ENCODE measurements at regions not wholly inside any gene's neighbourhood (a gene's known extent, or its start where the extent isn't known, plus 50 kb on each side); places are given as distances from the start of the nearest gene placed in this dataset.

DNA sequence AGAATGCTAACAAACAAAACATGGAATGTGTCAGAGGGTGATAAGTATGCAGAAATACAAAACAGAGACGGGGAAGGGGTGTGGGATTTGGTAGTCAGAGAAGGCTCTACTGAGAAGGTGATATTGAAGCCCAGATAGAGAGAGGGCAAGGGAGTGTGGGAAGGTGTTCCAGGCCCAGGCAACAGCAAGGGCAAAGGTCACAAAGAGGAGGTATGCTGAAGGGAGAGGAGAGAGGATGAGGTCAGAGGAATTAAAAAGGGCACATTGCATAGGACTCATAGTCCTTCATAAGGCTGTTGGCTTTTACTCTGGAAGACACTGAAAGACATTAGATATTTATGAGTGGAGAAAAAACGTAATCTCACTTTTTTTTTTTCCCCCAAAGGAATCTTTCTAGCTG lies 82.6 kb upstream of the TNIP3 start:
- no peaks in the 10 kb centered on the region for H3K4me1 ChIP-seq (ENCODE audit: control insufficient read depth, insufficient read depth, low read length)
- WGBS, result 50% methylated on average over 2 of the region's 2 CpGs
- intact Hi-C loops (cut with DNase I), result no loop called here

DNA sequence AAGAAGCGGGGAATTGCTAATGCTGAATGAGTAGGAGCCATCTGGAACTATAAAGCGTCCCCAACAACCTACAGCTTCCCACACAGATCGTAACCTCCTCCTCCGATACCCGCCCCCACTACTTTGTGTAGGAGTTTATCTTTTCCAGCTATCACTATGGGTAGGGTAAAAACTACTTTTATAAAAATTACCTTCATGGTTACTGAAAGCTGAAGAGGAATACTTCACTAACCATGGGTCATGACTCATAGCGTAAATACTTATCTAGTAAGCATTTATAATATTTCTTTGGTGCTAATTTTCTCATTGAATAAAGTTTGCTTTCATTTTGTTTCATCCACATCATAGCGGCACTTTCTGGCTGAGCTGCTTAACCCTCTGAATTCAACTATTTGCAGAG lies 79.4 kb upstream of the TNIP3 start:
- intact Hi-C loops (cut with DNase I), result no loop called here
- H3K27me3 ChIP-seq (ENCODE audit: control insufficient read depth, insufficient read depth), result no peaks in the 10 kb centered on the region
- no peak overlapping the region for H3K4me3 ChIP-seq (ENCODE audit: low read length)
- H3K27ac ChIP-seq (ENCODE audit: low read length), result no peak overlapping the region
- H3K9me3 ChIP-seq (ENCODE audit: control insufficient read depth, low read length), result no peaks in the 10 kb centered on the region
- DNase-seq (no peak), ATAC-seq (no peak)
- 66% methylated on average over 7 of the region's 7 CpGs for WGBS
- no peaks in the 10 kb centered on the region for H3K4me1 ChIP-seq (ENCODE audit: control insufficient read depth, insufficient read depth, low read length)

More for the DNA sequence above, 82.6 kb upstream of the TNIP3 start:
- no peak for ATAC-seq
- DNase-seq, result no peak
- Histone ChIP-seq H3K27ac (ENCODE audit: low read length) (no peak overlapping the region), H3K27me3 (ENCODE audit: control insufficient read depth, insufficient read depth) (no peaks in the 10 kb centered on the region), H3K9me3 (ENCODE audit: control insufficient read depth, low read length) (no peaks in the 10 kb centered on the region), H3K4me3 (ENCODE audit: low read length) (no peak overlapping the region)

DNA sequence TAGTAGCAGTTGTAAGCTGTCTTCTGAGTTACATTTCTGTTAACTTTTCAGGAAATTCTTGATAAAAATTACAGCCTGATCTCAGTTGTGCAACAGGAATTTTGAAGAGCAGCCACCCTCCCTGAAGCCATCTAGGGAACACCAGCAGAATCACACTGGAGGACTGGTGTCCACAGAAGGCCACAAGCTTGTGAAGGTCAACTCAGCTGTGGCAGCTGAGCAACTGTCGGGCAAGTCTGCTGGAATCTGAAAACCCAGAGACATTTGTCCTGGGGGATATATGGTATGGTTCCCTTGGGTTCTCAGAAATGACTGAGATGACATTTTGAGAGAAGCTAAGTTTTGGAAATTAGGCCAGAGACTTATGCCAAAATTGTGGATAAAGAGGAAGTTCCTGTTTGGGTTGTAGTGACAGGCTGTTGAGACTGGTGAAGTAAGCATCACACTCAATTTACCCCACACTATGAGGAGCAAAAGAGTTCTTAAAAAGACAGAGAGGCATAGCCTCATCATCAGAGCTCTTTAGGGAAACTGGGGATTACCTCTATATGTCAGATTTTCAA lies 78.1 kb upstream of the TNIP3 start:
- no peak for ATAC-seq
- Histone ChIP-seq H3K27me3 (ENCODE audit: control insufficient read depth, insufficient read depth) (no peaks in the 10 kb centered on the region), H3K27ac (ENCODE audit: low read length) (no peak overlapping the region), H3K4me1 (ENCODE audit: control insufficient read depth, insufficient read depth, low read length) (no peaks in the 10 kb centered on the region), H3K4me3 (ENCODE audit: low read length) (no peak overlapping the region), H3K9me3 (ENCODE audit: control insufficient read depth, low read length) (no peaks in the 10 kb centered on the region)
- 75% methylated on average over 1 of the region's 1 CpG for WGBS
- intact Hi-C loops (cut with DNase I), result no loop called here
- no peak for DNase-seq

DNA sequence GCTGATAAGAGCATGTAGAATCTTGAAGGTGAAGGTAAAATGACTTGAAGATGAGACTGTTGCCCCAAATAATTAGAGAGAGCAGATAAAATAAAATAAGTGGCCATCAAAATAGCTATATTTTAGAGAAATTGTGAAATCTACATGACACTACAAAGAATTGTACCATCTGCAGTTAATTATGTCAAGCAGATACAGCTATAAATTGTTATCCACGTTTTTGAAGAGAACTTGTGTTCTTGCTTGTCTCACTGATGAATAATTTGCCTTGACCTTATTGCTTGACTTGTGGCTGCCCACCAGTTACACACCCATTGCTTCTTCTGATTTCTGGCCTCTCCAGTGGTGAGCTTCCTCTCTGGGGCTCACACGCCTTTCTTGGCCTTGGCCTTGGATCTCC lies 75.8 kb upstream of the TNIP3 start:
- intact Hi-C loops (cut with DNase I), result no loop called here
- Histone ChIP-seq H3K4me1 (ENCODE audit: control insufficient read depth, insufficient read depth, low read length) (no peaks in the 10 kb centered on the region), H3K27ac (ENCODE audit: low read length) (no peak overlapping the region), H3K4me3 (ENCODE audit: low read length) (no peak overlapping the region), H3K27me3 (ENCODE audit: control insufficient read depth, insufficient read depth) (no peaks in the 10 kb centered on the region), H3K9me3 (ENCODE audit: control insufficient read depth, low read length) (no peaks in the 10 kb centered on the region)
- no peak for DNase-seq
- 51% methylated on average over 2 of the region's 2 CpGs for WGBS
- no peak for ATAC-seq

DNA sequence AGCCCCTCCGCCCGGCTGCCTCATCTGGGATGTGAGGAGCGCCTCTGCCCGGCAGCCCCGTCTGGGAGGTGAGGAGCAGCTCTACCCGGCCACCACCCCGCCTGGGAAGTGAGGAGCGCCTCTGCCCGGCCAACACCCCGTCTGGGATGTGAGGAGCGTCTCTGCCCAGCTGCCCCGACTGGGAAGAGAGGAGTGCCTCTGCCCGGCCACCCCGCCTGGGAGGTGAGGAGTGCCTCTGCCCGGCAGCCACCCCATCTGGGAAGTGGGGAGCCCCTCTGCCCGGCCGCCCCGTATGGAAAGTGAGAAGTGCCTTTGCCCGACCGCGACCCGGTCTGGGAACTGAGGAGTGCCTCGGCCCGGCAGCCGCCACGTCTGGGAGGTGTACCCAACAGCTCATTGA lies 74.3 kb upstream of the TNIP3 start:
- ATAC-seq (no peak), DNase-seq (peak in 1 of 3 donors; percentile 67)
- Histone ChIP-seq H3K9me3 (ENCODE audit: control insufficient read depth, low read length) (no peaks in the 10 kb centered on the region), H3K27me3 (ENCODE audit: control insufficient read depth, insufficient read depth) (no peaks in the 10 kb centered on the region), H3K27ac (ENCODE audit: low read length) (no peak overlapping the region), H3K4me3 (ENCODE audit: low read length) (no peak overlapping the region), H3K4me1 (ENCODE audit: control insufficient read depth, insufficient read depth, low read length) (no peaks in the 10 kb centered on the region)
- intact Hi-C loops (cut with DNase I), result no loop called here
- 93% methylated on average over 26 of the region's 26 CpGs for WGBS

DNA sequence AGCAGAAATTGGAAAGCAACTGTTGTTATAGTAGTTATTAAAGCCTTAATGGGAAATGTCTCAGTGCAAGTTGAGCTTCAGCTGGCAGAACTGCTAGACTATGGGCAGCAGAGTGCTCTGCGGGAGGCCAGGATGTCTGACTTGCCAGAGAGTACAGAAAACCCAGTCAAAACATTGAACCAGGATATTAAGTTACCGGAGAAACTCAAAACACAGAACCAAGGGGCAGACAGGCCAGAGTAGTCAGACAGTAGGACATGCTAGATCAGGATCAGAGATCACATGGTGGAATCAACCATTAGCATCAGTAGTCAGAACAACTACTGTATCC lies 72.9 kb upstream of the TNIP3 start:
- Histone ChIP-seq H3K27me3 (ENCODE audit: control insufficient read depth, insufficient read depth) (no peaks in the 10 kb centered on the region), H3K4me1 (ENCODE audit: control insufficient read depth, insufficient read depth, low read length) (no peaks in the 10 kb centered on the region), H3K9me3 (ENCODE audit: control insufficient read depth, low read length) (no peaks in the 10 kb centered on the region), H3K27ac (ENCODE audit: low read length) (no peak overlapping the region), H3K4me3 (ENCODE audit: low read length) (no peak overlapping the region)
- intact Hi-C loops (cut with DNase I), result no loop called here
- DNase-seq, result no peak
- no peak for ATAC-seq
- WGBS, result 90% methylated on average over 2 of the region's 2 CpGs

DNA sequence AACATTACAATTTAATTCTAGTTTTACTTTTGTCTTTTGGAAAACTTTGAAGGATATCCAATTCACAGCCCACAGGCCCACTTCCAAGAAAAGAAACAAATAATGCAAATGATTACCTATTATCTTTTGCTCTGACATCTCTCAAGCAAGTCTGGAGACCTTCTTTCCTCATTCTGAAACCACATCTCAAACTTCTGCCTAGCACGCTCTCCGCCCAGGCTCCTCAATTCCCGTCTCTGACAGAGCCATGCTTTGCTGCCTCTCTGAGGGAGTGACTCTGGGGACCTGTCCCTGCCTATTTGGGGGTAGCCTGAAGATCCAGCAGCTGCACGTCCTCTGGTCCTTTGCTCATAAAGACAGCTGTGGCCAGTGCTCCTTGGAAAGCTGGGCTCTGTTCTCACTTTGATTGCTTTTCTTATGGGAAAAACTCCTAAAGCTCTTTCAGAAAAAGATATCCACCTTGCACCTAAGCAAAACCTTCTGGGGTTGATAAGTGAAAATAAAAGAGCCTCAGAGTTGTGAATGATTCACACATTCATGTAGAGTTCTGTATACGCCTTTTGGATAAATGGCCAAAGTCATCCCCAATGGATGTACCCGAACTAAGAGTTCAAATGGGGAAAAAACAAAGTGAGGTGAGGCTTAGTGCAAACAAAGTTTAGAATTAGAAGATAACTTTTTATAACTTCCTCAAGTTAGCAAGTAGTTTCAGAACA lies 72.4 kb upstream of the TNIP3 start:
- 81% methylated on average over 6 of the region's 6 CpGs for WGBS
- H3K9me3 ChIP-seq (ENCODE audit: control insufficient read depth, low read length), result no peaks in the 10 kb centered on the region
- no peak overlapping the region for H3K27ac ChIP-seq (ENCODE audit: low read length)
- H3K4me1 ChIP-seq (ENCODE audit: control insufficient read depth, insufficient read depth, low read length), result no peaks in the 10 kb centered on the region
- ATAC-seq (no peak), DNase-seq (no peak)
- intact Hi-C loops (cut with DNase I), result no loop called here
- no peak overlapping the region for H3K4me3 ChIP-seq (ENCODE audit: low read length)
- H3K27me3 ChIP-seq (ENCODE audit: control insufficient read depth, insufficient read depth), result no peaks in the 10 kb centered on the region

DNA sequence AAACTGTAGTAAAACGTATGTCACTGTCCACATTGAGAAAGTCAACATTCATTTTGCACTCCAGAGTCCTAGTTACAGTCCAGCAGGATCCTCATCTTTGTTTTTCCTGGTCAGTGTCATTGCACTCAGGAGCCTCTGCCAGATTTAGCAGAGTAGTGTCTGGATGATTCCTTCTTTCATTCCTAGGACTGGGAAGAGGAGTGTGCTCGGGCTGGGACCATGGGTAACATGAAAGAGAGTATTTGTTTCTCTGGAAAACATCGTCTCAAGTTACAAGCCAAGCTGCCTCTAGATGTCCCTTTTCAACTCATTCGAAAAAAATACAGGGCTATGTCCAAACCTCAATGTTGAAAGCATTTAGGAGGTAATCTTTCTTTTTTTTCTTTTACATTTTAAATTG lies 69.9 kb upstream of the TNIP3 start:
- intact Hi-C loops (cut with DNase I), result no loop called here
- 48% methylated on average over 4 of the region's 4 CpGs for WGBS
- no peaks in the 10 kb centered on the region for H3K27me3 ChIP-seq (ENCODE audit: control insufficient read depth, insufficient read depth)
- H3K4me1 ChIP-seq (ENCODE audit: control insufficient read depth, insufficient read depth, low read length), result no peaks in the 10 kb centered on the region
- H3K4me3 ChIP-seq (ENCODE audit: low read length), result no peak overlapping the region
- no peak overlapping the region for H3K27ac ChIP-seq (ENCODE audit: low read length)
- H3K9me3 ChIP-seq (ENCODE audit: control insufficient read depth, low read length), result no peaks in the 10 kb centered on the region
- ATAC-seq (no peak), DNase-seq (no peak)

DNA sequence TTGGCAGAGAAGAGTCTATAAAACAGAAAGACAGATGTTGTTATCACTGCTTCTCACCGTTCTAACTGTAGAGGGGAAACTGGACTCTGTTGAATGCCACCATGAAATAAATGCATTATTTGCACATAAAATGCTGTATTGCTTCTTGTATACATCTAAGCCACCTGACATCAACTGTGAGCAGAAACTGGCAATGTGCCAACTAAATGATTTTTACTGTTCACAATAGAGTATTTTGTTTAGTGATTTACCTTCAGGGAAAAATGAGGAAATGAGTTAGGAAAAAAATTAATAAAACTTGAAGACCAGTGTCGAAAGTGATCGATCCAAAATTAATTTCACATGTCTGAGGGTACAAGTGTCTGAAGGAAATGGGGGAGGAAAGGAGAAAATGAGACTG lies 65.9 kb upstream of the TNIP3 start:
- 78% methylated on average over 3 of the region's 3 CpGs for WGBS
- Histone ChIP-seq H3K27ac (ENCODE audit: low read length) (no peak overlapping the region), H3K9me3 (ENCODE audit: control insufficient read depth, low read length) (no peaks in the 10 kb centered on the region), H3K4me1 (ENCODE audit: control insufficient read depth, insufficient read depth, low read length) (no peaks in the 10 kb centered on the region), H3K27me3 (ENCODE audit: control insufficient read depth, insufficient read depth) (no peaks in the 10 kb centered on the region), H3K4me3 (ENCODE audit: low read length) (no peak overlapping the region)
- intact Hi-C loops (cut with DNase I), result no loop called here
- ATAC-seq, result no peak
- DNase-seq, result no peak

DNA sequence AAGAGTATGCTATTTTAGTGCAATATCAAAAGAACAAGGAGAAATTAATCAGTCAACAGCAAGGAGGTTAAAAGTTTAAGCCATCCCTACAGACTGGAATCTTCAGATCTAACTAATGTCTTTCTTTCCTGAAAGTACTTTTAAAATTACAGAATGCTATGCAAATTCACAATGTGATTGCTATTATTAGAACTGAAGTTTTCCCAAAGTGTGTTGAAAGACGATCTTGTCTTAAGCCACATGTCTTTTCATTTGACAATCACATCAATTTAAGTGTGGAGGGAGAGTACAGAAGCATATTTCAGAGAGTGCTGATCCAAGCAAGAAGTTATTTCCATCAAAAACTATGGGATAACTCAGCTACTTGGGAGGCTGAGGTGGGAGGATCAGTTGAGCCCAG lies 64.7 kb upstream of the TNIP3 start:
- ATAC-seq, result no peak
- Histone ChIP-seq H3K27me3 (ENCODE audit: control insufficient read depth, insufficient read depth) (no peaks in the 10 kb centered on the region), H3K27ac (ENCODE audit: low read length) (no peak overlapping the region), H3K9me3 (ENCODE audit: control insufficient read depth, low read length) (no peaks in the 10 kb centered on the region), H3K4me1 (ENCODE audit: control insufficient read depth, insufficient read depth, low read length) (no peaks in the 10 kb centered on the region), H3K4me3 (ENCODE audit: low read length) (no peak overlapping the region)
- intact Hi-C loops (cut with DNase I), result no loop called here
- 37% methylated on average over 1 of the region's 1 CpG for WGBS
- DNase-seq, result no peak

DNA sequence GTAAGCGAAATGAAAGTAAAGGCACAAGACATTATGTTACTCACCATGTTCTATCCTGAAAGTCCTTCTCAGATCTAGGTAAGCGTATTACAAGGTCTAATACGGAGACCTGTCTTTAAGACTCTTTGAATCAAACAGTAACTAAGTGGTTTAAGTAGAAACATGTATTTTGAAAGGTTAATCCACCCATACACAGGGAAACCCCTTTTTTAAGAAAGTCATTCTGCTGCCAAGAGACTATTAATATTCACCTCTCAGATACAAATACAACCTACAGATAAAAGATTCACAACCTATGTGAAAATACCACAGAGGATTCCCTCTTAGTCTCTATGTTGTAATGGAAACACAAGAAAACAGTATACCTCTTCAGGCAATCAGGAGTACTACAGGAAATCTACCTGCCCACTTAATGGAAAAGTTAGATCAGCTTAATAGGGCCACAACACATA lies 63.2 kb upstream of the TNIP3 start:
- H3K27me3 ChIP-seq (ENCODE audit: control insufficient read depth, insufficient read depth), result no peaks in the 10 kb centered on the region
- no peaks in the 10 kb centered on the region for H3K4me1 ChIP-seq (ENCODE audit: control insufficient read depth, insufficient read depth, low read length)
- H3K9me3 ChIP-seq (ENCODE audit: control insufficient read depth, low read length), result no peaks in the 10 kb centered on the region
- 92% methylated on average over 3 of the region's 3 CpGs for WGBS
- no peak for ATAC-seq
- no peak for DNase-seq
- intact Hi-C loops (cut with DNase I), result no loop called here
- H3K4me3 ChIP-seq (ENCODE audit: low read length), result no peak overlapping the region
- H3K27ac ChIP-seq (ENCODE audit: low read length), result no peak overlapping the region

DNA sequence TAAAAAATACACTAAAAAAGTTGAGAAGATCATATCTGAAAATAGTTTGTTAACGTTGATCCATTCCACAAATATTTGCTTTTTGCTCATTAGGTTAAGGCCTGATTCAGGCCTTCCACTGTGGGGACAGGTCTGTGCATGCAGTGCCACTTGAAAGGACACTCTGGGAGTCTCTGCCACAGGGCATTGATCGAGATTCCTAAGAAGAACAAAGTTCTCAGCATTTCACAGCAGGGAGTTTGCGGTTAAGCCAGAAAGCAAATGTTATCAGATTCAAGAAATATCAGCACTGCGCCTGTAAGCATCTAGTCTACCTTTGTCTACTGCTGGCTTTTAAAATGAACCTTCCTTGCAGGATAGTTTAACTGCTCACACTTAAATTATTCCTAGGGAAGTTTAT lies 62.2 kb upstream of the TNIP3 start:
- no peaks in the 10 kb centered on the region for H3K27me3 ChIP-seq (ENCODE audit: control insufficient read depth, insufficient read depth)
- no peaks in the 10 kb centered on the region for H3K4me1 ChIP-seq (ENCODE audit: control insufficient read depth, insufficient read depth, low read length)
- H3K27ac ChIP-seq (ENCODE audit: low read length), result no peak overlapping the region
- no peak for DNase-seq
- no peak for ATAC-seq
- intact Hi-C loops (cut with DNase I), result no loop called here
- H3K9me3 ChIP-seq (ENCODE audit: control insufficient read depth, low read length), result no peaks in the 10 kb centered on the region
- WGBS, result 81% methylated on average over 4 of the region's 4 CpGs
- no peak overlapping the region for H3K4me3 ChIP-seq (ENCODE audit: low read length)
